GM13976 (cell line): ENCODE measurements at regions not wholly inside any gene's neighbourhood (a gene's known extent, or its start where the extent isn't known, plus 50 kb on each side); places are given as distances from the start of the nearest gene placed in this dataset.

Experiments used
- DNase-seq: peaks from one replicate; pipeline ENCODE4 v3.0.0; 2012; ENCODE audit warnings: low spot score
- in situ Hi-C: fragments of 300-500 bp; cut with MboI; formaldehyde crosslinking; loops from one replicate; pipeline ENCODE4 v1.12.0; 2022; ENCODE audit warnings: low sequenced_read_pairs, mixed read lengths, inconsistent platforms; ENCODE audit not compliant: unreplicated experiment
- TF ChIP-seq, protein P1 (sequence below): IDR thresholded peaks from 2 replicates; pipeline ENCODE4 v1.5.1; 2012; ENCODE audit warnings: borderline replicate concordance, mild to moderate bottlenecking; ENCODE audit not compliant: insufficient read depth; ENCODE audit errors: extremely low read depth, missing control alignments, control extremely low read depth

GRCh38 chr6:143614235-143614634, 63.5 kb upstream of the PHACTR2 start:
- no peak for DNase-seq
- TF ChIP-seq, protein P1, sequence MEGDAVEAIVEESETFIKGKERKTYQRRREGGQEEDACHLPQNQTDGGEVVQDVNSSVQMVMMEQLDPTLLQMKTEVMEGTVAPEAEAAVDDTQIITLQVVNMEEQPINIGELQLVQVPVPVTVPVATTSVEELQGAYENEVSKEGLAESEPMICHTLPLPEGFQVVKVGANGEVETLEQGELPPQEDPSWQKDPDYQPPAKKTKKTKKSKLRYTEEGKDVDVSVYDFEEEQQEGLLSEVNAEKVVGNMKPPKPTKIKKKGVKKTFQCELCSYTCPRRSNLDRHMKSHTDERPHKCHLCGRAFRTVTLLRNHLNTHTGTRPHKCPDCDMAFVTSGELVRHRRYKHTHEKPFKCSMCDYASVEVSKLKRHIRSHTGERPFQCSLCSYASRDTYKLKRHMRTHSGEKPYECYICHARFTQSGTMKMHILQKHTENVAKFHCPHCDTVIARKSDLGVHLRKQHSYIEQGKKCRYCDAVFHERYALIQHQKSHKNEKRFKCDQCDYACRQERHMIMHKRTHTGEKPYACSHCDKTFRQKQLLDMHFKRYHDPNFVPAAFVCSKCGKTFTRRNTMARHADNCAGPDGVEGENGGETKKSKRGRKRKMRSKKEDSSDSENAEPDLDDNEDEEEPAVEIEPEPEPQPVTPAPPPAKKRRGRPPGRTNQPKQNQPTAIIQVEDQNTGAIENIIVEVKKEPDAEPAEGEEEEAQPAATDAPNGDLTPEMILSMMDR: no peak
- in situ Hi-C loops: no loop called here

- no peak for DNase-seq
- TF ChIP-seq, protein P1: no peak
- in situ Hi-C loops: no loop called here
These were observed 64.0 kb upstream of the PHACTR2 start for GRCh38 chr6:143613749-143614148.

GRCh38 chr6:143612186-143612585, 65.6 kb upstream of the PHACTR2 start:
- in situ Hi-C loops: no loop called here
- TF ChIP-seq, protein P1: no peak
- no peak for DNase-seq

- DNase-seq: no peak
- TF ChIP-seq, protein P1: no peak
- in situ Hi-C loops: no loop called here
These were observed 66.2 kb upstream of the PHACTR2 start for GRCh38 chr6:143611580-143611979.

DNA sequence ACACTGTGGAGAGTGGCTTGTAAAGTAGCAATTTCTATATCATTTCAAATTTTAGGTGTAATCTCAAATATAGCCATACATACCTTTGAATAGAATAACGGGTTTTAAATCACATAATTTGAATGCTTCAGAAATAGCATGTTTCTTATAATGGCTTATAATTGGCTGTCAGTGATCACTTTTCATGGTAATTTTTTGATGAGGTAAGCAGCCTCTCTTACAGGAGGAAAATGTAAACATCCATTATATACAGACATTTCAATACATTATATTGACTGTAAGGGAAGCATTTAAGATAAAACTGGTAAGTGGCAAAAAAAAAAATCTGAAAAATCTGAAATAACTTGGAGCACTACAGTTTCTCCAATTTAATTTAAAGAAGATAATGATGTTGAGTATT, 67.8 kb upstream of the PHACTR2 start:
- in situ Hi-C loops: no loop called here
- TF ChIP-seq, protein P1: no peak
- no peak for DNase-seq

DNA sequence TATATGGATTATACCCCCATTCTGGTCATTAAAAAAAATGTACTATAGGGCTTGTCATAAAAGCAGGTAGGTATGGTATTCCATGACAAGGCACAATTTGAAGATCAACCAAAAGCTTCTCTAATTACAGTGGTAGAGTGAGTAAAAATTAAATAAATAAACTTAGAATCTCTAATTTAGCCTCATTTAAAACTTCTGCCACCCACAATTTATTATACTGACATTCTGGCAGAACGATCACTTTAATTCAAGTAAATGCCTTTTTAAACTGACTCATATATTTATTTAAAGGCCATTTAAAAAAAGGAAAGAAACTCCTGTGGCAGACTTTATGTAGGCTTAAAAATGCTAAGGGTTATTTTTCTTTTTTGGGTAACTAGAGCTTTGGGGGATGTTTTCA, 68.3 kb upstream of the PHACTR2 start:
- in situ Hi-C loops: no loop called here
- no peak for DNase-seq
- TF ChIP-seq, protein P1: no peak

GRCh38 chr6:143608906-143609305, 68.9 kb upstream of the PHACTR2 start:
- DNase-seq: no peak
- in situ Hi-C loops: no loop called here
- TF ChIP-seq, protein P1: no peak
